ENCODE measurements at regions not wholly inside any gene's neighbourhood (a gene's known extent, or its start where the extent isn't known, plus 50 kb on each side); places are given as distances from the start of the nearest gene placed in this dataset.
"Not testable (repeated sequence)": the region's sequence is repeated elsewhere in the genome, so short reads cannot be mapped to it uniquely, and the experiment has no call there.

GRCh38 chr6:165167861-165168260 lies 141.5 kb downstream of the C6orf118 start:
- no peak for DNase-seq (ENCODE audit: low read depth)

GRCh38 chr6:165167311-165167710 lies 142.1 kb downstream of the C6orf118 start:
- DNase-seq (ENCODE audit: low read depth) = no peak

DNA sequence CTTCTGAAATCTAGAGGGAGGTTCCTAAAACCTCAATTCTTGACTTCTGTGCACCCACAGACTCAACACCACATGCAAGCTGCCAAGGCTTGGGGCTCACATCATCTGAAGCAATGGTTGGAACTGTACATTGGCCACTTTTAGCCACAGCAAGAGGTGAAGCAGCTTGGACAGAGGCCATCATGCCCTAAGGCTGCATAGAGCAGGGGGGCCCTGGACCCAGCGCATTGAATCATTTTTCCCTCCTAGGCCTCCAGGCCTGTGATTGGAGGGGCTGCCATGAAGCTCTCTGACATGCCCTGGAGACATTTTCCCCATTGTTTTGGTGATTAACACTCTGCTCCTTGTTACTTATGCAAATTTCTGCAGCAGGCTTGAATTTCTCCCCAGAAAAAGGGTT lies 145.9 kb downstream of the C6orf118 start:
- no peak for DNase-seq (ENCODE audit: low read depth)

- no peak for DNase-seq (ENCODE audit: low read depth)
These were observed 149.9 kb downstream of the C6orf118 start for GRCh38 chr6:165159460-165159859.

- DNase-seq (ENCODE audit: low read depth) = no peak
These were observed 162.9 kb downstream of the C6orf118 start for GRCh38 chr6:165146456-165146855.

DNA sequence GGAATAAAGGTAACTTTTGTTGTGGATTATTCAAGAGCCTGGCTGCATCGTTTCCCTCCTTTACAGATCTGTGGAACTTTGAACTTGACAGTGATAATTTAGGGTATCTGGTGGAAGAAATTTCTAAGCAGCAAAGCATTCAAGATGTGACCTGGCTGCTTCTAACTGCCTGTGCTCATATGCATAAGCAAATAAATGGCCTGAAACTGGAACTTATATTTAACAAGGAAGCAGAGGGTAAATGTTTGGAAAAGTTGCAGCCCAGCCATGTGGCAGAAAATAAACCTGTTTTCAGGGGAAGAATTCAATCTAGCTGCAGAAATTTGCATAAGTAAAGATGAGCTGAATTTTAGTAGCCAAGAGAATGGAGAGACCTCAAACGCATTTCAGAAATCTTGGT lies 173.5 kb downstream of the C6orf118 start:
- DNase-seq (ENCODE audit: low read depth) = no peak

DNA sequence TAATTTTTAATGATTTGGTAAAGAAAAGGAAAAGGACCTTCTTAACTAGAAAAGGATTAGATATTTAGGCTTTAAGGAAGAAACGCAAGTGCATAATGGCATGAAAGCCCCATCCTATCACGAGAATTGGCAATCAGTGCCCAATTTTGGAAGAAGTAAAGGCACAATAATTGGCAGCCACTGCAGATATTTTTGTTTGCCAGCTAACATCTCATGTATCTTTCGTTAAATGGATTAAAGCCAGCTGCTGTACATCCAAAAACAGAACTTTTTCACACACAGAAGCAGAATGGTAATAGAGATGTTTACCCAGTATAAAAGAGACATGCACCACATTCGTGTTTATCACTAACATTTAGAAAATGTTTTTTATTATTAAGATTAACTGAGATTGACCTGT lies 180.3 kb downstream of the C6orf118 start:
- no peak for DNase-seq (ENCODE audit: low read depth)

- not testable (repeated sequence) for DNase-seq (ENCODE audit: low read depth)
These were observed 181.7 kb downstream of the C6orf118 start for GRCh38 chr6:165127743-165128142.

- DNase-seq (ENCODE audit: low read depth) = not testable (repeated sequence)
These were observed 184.7 kb downstream of the C6orf118 start for GRCh38 chr6:165124681-165125080.

DNA sequence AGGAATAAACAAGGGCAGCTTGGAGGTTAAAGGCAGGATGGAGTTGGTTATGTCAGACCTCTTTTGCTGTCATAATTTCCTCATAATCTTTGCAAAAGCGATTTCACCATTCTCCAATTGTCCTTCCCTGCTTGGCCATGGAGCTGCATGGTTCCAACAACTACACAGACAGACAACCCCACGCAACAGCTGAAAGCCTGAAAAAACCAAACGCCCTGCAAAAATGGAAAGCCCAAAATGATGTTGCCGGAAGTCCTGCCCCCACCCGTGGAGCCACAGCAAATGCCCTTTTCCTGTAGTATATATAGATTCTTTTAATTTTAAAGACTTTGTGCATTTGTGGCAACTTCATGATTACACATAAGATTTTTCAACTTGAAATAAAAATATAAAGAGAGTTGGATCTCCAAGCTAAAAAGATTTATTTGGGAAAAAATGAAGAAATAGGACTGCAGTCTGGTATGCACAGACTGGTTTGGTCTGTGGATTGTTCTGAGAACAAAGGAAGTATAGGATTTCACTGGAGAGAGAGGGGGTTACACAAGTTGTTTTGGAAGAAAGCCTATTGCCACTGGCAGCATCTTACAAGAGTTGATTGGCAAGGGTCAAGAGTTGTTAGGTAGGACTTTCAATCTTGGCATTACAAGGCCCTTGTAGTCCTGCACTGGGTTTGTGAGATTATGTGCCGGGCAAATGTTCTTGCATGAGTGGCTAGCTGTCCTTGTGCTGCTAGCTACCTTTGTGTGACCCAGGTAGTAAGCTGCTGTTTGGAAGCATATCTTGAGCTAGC lies 190.0 kb downstream of the C6orf118 start:
- no peak for DNase-seq (ENCODE audit: low read depth)

GRCh38 chr6:165118736-165119135 lies 190.7 kb downstream of the C6orf118 start:
- no peak for DNase-seq (ENCODE audit: low read depth)

DNA sequence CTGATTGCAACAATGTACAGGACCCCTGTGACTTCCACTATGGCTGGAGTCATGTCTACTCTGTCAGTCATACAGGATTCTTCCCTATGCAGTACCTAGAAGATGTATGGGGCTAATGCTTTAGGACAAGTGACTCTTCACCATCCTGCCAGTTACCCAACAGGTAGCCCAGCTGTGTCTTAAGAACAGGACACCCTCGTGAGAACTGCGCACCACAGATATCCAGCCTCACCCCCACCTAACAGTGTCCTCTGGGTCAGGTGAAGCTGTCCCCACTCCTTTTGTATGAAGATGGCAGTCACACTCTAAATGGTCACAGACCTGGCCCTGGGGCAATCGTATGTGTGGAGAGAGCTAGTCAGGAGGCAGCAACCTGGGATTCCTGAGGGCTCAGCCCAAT lies 191.6 kb downstream of the C6orf118 start:
- DNase-seq (ENCODE audit: low read depth) = no peak

GRCh38 chr6:165117121-165117520 lies 192.3 kb downstream of the C6orf118 start:
- no peak for DNase-seq (ENCODE audit: low read depth)

DNA sequence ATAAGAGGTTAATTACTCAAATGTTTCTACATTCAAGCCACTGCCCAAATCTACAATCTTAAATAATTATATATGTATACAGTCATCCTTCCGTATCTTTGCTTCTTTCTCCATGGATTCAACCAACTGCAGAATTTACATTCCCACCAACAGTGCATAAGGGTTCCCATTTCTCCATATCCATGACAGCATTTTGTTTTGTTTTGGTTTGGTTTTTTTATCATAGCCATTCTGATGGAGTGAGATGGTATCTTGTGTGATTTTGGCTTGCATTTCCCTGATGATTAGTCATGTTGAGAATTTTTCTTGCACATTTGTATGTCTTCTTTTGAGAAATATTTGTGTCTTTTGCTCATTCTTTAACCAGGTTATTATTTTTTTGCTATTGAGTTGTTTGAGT lies 198.5 kb downstream of the C6orf118 start:
- no peak for DNase-seq (ENCODE audit: low read depth)

DNA sequence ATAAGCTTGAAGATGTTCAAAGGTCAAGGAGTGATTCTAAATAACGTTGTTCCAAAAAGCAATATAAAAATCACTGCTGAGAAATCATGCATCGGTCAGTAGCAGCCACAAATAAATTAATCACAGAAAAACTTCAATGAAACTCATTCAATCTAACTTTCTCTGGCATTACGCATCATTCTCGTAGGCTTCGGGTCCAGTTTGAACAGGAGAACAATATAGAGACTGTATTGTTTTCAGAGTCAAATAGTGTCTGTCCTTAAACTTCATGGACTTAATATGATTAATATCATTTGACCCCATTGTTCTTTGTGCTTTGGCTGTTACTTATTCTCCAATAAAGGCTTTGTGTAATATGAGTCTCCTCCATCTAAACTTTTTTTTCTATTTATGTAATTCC lies 200.4 kb downstream of the C6orf118 start:
- DNase-seq (ENCODE audit: low read depth) = no peak

GRCh38 chr6:165106261-165106660 lies 203.1 kb downstream of the C6orf118 start:
- no peak for DNase-seq (ENCODE audit: low read depth)

GRCh38 chr6:165098165-165098564 lies 211.2 kb downstream of the C6orf118 start:
- DNase-seq (ENCODE audit: low read depth) = no peak

GRCh38 chr6:165096868-165097267 lies 212.5 kb downstream of the C6orf118 start:
- DNase-seq (ENCODE audit: low read depth) = no peak

- DNase-seq (ENCODE audit: low read depth) = no peak
These were observed 213.2 kb downstream of the C6orf118 start for GRCh38 chr6:165096209-165096608.

DNA sequence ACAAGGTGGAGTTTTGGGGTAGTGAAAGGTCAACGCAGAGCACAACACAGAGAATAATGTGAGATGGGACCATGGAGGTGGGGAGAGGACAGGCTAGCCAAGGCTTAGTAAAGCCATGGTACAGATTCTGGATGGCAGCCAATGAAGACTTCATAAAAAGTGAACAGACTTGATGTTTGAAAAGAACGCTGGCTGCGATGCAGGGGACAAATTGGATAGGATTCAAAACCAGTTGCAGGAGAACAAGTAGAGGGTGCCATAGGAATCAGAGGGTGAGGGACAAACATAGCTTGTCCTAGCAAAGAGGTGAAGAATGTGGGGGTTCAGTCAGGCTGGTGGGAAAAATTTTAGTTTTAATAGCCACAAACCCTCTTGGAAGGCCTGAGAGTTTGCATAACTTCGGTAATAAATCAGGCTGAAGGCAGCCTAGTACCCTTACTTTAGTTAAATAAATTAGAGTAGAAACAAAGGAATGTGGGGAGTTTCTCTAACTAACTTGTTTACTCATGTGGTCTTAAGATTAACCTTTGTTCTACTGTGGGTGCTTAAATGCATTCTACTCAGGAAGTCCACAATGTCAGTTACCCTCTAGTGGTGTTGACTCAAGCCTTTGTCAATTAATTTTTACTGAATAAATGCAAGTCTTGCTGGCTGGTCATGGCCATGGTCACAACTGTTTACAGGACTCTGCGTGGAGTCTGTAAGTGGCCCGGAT lies 216.4 kb downstream of the C6orf118 start:
- DNase-seq (ENCODE audit: low read depth) = no peak

GRCh38 chr6:165091121-165091785 lies 218.2 kb downstream of the C6orf118 start:
- no peak for DNase-seq (ENCODE audit: low read depth)

GRCh38 chr6:165090242-165090641 lies 219.2 kb downstream of the C6orf118 start:
- DNase-seq (ENCODE audit: low read depth) = no peak

DNA sequence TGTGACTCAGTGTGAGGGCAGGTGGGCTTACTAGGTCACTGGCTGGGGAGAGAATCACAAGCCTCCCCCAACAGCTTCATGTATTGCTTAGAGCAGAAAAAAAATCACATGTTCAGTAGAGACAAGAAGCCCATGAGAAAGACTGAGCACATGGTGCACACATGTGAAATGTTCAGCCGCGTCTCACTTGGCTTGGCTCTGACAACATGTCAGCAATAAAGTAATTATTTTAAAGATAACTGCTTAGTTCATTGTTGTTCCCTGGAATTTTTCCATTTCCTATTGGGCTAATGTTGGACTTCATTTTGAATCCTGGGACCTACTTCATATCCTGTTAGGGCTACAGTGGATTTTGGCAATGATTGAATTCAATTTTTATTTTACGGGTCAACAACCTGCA lies 222.6 kb downstream of the C6orf118 start:
- no peak for DNase-seq (ENCODE audit: low read depth)
